GM19438 (cell line): ENCODE measurements at regions not wholly inside any gene's neighbourhood (a gene's known extent, or its start where the extent isn't known, plus 50 kb on each side); places are given as distances from the start of the nearest gene placed in this dataset.
"Not testable (repeated sequence)": the region's sequence is repeated elsewhere in the genome, so short reads cannot be mapped to it uniquely, and the experiment has no call there.

Source experiments
- ATAC-seq: cut with Tn5 transposase; IDR thresholded peaks from one replicate; pipeline ENCODE4 v1.9.1; 2021; ENCODE audit warnings: low read depth; ENCODE audit not compliant: unreplicated experiment

- ATAC-seq = no peak
These were observed 650.7 kb downstream of the FAM181B start for GRCh38 chr11:82082976-82083375.

- ATAC-seq = no peak
These were observed 653.5 kb downstream of the FAM181B start for GRCh38 chr11:82080160-82080559.

DNA sequence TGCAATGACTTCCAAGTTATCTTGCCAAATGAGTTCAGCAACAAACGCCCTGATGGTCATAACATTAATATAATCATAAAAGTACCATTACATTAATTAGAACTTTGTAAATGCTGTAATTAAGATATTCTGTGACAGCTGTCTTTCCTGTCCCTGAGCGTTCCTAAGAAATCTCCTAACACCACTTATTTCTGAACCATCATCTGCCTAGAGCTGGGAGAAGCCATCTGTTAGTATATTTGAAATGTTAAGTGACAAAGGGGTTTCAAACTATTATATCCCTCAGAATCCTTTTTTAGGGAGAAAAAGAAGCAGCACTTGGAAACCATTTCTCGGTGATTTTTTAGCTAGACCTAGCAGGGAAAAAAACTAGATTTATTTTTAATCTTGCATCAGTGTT, 657.5 kb downstream of the FAM181B start:
- no peak for ATAC-seq

DNA sequence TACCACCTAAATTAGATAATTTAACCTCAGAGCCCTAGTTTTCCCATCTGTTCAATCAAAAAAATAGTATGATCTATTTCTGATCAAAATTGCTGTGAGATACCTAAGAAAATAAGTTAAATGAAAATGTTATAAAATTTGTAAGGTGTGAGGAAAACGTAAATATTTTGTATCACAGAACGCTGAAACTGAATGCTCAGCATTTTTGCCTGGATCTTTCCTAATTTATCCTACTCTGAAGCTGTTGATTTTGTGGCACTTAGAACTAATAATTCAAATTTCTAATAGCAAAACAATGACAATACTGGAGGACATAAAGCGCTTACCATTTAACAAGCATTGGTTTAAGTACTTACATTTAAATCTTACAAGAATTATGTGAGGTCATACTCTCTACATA, 674.2 kb downstream of the FAM181B start:
- ATAC-seq = no peak

DNA sequence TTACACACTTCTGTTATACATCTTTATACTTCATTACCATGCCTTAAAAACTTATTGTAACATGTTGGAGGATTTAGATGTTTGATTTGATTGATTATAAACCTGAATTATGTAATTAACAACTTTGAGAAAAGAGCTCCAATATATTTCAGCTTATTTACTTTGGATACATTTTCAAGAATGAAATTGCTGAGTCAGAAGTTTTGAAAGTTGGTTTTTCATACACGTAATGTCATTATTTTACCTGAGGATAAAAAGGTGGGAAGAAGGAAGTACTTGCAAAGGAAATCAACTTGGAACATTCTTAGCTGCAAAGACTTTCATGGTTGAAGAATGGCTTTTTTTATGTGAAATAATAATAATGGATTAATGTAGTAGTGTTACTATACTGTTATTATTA, 677.2 kb downstream of the FAM181B start:
- ATAC-seq = no peak

DNA sequence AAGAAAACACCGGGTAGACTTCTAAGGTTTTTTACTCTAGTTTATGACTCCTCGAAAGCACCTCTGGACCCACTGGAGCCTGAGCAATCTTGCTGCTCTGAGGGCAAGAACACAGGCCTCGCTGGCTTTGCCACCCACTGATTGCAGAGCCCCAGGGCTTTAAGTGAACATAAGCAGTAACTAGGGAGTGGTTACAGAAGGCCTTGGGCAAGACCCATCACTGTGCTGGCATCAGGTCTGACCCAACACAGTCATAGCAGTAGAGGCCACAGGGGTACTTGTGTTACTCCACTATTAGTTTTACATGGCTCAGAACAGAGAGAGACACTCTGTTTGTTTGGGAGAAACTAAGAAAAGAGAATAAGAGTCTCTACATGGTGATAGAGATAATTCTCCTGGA, 684.5 kb downstream of the FAM181B start:
- ATAC-seq = no peak

DNA sequence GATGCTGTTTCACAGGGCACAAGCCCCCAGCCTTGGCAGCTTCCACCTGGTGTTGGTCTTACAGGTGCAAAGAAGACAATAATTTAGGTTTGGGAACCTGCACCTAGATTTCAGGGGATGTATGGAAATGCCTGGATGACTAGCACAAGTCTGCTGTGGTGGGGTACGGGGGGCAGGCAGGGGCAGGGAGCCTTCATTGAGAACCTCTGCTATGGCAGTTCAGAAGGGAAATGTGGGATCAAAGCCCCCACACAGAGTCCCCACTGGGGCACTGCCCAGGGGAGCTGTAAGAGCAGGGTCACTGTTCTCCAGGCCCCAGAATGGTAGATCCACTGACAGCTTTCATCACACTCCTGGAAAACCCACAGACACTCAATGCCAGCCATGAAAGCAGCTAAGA, 686.5 kb downstream of the FAM181B start:
- ATAC-seq = no peak

DNA sequence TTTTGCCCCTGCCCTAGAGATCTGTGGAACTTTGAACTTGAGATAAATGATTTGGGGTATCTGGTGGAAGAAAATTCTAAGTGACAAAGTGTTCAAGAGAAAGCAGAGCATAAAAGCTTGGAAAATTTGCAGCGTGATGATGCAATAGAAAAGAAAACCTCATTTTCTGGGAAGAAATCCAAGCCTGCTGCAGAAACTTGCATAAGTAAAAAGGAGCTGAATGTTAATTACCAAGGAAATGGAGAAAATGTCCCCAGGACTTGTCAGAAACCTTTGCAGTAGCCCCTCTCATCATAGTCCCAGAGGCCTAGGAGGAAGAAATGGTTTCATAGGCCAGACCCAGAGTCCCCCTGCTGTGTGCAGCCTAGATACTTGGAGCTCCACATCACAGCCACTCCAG, 686.9 kb downstream of the FAM181B start:
- no peak for ATAC-seq

DNA sequence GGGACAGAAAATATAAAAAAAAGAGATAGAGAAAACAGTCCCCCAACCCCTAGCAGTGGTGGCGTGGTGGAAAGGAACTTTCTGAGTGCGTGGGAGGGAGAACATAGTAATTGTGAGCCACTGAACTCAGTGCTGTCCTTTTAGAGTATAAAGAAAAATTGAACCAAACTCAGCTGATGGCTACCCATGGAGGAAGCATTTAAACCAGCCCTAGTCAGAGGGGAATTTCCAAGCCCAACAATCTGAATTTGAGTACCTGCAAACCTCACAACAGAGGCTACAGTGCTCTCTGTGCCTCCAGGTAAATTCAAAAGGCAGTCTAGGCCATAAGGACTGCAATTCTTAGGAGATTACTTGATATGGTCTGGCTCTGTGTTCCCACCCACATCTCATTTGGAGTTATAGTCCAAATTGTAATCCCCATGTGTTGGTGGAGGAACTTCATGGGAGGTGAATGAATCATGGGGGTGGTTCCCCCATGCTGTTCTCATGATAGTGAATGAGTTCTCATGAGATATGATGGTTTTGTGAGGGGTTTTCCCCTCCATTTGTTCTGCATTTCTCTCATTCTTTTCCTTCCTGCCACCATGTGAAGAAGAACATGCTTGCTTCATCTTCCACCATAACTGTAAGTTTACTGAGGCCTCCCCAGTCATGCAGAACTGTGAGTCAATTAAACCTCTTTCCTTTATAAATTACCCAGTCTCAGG, 687.8 kb downstream of the FAM181B start:
- no peak for ATAC-seq

GRCh38 chr11:82043316-82043715, 690.3 kb downstream of the FAM181B start:
- no peak for ATAC-seq

DNA sequence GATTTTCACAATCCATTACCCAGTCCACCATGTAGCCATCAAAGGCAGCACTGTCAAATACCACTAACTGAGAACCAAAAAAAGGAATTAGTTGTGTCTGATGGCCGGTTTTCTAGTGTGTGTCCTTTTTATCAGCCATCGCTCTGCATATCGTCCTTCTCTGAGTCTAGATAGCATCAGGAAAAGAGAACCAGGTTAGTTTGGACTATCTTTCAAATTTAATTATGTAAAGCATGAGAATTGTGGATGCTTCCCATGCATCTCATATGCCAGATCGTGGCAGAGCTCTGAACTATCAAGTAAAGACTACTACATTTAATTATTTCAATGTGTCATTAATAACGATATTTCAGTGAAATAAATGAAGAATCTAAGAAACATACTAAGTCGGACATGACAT, 691.9 kb downstream of the FAM181B start:
- no peak for ATAC-seq

GRCh38 chr11:82038154-82038553, 695.5 kb downstream of the FAM181B start:
- ATAC-seq = no peak

GRCh38 chr11:82034527-82034926, 699.1 kb downstream of the FAM181B start:
- ATAC-seq = no peak

DNA sequence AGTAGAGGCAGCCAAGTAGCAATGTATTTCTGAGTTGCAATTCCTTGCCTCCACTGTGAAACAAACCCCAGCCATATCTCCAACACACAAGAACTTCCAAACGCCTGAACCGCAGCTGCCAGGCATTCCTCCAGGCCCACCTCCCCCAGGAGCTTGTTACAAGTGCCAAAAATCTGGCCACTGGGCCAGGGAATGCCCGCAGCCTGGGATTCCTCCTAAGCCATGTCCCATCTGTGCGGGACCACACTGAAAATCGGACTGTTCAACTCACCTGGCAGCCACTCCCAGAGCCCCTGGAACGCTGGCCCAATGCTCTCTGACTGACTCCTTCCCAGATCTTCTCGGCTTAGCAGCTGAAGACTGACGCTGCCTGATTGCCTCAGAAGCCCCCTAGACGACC, 706.3 kb downstream of the FAM181B start:
- ATAC-seq = not testable (repeated sequence)

- no peak for ATAC-seq
These were observed 708.9 kb downstream of the FAM181B start for GRCh38 chr11:82024760-82025159.

DNA sequence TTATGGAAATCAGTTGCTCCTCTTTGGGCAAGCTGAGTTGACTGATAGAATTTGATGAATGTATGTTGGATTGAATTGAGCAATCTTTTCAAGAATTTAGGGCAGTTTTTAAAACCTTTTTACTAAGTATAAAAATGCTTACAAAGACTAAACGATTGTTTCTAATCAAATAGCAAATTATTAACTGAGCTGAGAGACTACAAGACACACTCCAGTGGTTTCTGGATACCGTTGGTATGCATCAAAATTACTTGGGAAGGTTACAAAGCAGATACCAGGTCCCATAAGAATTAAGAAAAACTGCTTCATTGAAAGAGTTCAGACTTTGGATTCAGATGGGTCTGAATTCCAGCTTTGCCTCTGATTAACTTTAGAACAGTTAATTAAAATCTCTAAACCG, 721.4 kb downstream of the FAM181B start:
- no peak for ATAC-seq

- ATAC-seq = no peak
These were observed 724.5 kb downstream of the FAM181B start for GRCh38 chr11:82009133-82009532.

- no peak for ATAC-seq
These were observed 726.1 kb downstream of the FAM181B start for GRCh38 chr11:82007521-82007920.

DNA sequence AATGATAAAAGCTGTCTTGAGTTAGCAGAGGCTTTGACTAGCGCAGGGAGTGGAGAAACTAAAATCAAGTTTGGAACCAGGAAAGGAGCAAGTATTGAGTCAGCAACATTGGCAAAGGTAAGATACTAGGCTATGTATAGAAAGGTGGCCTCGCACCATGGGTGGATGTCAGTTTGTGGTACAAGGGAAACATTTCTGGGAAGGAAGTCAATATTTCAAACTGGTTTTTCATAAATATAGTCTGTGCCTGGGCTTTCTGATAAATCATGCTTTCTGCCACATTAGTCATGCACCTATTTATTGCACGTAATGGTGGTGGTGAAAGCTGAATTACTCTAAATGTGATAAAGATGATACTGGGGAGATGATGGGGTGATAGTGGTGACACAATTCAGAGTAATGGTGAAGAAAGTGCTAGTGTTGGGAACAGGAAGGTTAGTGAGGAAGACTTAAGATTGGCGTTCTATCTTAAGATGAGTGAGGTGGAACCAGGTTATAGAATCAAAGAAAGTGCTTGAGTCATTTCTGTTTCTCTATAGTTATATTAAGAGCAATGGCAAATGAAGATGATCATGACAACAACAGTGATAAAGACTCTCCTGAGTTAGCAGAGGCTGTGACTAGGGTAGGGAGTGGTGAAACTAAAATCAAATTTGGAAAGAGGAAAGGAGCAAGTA, 729.0 kb downstream of the FAM181B start:
- no peak for ATAC-seq

DNA sequence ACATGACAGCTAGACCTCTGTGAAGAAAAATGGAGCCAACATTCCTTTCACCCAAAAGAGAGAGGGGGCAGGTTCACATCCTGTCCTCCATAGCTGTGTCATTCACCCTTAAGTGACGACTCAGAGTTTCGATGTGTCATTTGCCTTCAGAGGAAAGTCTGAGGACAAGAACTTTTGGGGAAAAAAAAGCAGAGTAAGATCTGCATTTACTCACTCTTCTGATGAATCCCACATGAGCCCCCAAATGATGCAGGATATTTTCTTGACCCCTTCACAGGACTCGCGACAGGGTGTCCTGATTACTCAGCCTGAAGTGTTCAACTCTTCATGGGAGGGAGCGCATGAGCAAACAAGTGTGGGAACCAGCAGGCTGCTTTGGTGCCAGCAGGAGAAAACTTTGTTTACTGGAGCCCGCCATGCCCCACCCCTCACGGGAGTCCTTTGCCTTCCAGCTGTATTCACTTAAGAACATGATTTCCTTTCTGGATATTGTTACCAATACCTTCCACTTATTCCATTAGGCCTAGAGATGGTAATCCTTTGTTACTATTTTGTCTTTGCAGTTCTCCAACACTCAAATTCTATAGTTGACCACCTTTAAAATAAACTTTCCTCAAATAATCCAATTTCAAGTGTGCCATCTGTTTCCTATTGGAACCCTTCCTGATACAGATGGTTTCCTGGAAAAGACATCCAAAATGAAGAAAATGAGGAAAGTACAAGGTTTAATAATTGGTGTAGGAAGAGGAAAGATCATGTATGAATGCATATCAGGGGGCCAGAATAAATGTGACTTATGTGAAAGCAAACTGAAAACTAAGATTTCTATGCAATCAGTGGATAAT, 729.8 kb downstream of the FAM181B start:
- ATAC-seq = no peak

DNA sequence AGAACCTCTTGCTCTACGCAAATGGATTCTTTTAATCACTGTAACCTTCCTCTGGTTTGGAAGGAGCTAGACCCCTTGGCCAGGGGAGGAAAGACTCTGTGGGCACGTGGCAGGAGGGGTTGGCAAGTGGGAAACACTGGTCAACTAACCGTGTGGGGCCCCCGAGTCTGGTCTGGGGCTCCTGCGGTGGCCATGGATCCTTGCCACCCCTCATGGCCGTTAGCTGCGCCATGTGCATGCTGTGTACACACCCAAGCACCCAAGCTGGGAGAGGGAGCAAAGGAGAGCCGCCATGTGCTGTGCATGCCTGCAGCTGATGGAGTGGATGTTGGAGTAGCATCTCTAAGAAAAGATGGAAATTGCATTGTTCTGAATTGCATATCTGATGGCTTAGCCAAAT, 730.6 kb downstream of the FAM181B start:
- ATAC-seq = no peak

GRCh38 chr11:81995889-81996288, 737.8 kb downstream of the FAM181B start:
- ATAC-seq = no peak
